ENCODE measurements at regions not wholly inside any gene's neighbourhood (a gene's known extent, or its start where the extent isn't known, plus 50 kb on each side); places are given as distances from the start of the nearest gene placed in this dataset.

DNA sequence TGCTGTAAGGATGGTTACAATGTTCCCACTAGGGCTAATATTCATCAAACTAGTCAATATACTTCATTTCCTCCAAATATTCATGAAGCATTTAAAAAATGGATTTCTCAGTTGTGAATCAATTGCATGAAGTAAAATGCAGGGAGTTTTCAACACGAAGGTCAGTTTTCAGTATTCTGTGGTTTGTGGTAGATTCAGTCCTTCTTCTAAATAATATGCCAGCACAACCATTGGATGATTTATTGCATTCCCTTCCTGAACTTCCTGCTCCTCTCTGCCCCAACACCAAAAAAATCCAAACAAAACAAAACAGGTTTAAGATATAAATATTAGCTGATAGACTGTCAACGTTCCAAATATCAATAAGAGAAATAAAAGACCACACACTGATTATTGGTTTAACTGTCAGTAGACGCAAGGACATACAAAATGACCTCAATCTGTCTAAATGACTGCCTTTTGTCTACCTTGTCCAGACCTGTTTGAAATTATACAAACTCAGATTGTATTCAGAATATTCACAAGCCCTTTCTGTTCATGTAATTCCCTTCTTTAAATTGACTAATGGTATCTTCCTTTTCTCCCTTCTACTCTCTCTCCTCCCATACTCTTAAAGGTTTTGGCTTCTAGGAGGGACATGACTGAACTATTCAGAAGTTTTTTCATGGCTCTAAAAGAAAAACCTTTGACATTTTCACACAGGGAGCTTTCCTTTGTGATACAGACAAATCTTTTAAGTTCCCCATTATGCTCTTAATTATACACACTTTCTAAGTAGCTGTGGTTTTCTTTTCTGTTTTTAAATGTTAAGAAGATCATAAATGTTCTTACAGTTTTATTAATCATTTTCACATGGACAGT lies 92.6 kb upstream of the STT3B start:
- DNase-seq: no peak

DNA sequence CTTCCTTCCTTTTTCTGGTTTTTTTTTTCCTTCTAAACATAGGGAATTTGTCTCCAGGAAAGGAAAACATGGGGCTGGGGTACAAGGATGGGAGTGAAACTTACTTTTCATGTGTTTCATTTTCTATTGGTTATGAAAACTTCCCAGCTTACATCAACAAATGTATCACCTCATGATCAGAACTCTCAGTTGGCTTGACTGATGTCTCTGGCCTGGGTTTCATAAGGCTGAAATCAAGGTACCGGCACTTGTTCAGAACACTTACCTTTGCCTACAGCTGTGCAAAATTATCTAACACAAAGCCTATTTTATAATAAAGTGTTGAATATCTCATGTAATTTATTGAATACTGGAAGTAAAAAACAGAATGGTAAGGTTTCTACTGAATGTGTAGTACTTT lies 91.8 kb upstream of the STT3B start:
- no peak for DNase-seq

DNA sequence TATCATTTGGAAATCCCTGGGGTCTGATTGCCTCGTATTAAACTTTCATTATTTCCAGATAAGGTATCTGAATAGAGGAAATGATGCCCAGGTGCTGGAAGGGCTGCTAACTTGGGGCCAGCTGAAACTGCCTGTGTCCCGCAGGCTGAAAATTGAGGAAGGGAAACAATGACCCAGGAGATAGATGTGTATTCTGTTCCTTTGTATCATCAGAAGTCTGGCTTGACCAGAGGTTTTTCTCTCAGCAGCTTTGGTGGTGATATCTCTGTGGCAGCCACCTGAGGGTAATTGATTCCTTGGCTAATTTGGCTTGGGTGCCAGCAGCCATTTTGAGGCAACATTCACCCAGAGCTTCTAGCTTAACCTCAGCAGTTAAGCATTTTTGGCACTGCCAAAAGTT lies 90.0 kb upstream of the STT3B start:
- no peak for DNase-seq

DNA sequence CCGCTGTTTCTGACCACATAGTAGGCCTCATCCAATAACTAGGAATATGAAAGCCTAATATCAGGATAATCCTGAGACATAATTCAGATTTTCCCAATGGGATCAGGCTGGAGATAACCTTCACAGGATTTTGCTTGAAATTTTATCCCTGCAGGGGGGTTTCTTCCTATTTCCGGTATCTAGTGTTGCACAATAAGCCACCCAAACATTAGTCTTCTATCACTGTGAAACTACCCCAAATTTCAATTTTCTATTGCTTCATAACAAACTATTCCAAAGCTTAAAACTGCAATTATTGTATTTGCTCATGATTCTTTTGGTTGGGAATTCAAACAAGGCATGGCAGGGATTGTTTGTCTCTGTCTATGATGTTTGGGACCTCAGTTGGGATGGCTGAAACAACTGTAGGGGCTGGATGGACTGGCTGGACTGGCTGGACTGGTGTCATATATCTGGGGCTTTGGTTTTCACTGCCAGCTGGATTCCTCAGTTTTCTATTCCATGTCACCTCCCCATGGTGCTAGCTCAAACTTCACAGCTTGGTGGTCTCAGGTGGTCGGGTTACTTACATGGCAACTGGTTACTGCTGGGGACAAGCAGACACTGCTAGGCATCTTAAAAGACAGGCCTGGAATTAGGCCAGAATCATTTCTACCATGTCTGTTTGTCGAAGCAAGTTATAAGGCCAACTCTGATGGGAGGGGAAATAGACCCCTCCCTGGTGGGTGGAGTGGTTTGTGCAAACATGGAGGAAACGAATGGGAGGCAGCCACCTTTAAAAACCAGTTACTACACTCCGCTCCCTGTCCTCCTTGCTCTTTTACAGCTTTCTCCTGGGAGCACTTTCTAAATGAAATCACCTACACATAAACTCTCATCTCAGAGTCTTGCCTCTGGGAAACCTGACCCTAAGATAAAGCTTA lies 88.2 kb upstream of the STT3B start:
- DNase-seq: no peak

DNA sequence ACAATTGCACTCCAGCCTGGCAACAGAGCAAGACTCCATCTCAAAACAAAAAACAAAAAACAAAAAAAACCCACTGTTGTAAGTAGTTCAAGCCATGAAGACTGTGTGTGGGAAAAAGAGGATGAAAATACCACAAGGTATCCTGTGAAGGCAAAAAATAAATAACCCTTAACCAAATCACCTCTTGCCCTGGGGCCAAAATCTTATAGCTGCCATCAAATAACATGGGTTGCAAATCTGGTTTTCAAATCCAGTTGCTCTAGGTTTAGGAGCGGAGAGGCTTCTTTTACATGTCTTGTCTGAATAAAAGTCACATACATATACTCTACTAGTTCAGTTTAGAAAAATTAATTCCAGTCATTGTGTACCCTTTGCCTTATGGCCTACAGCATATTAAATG lies 87.0 kb upstream of the STT3B start:
- DNase-seq: no peak

DNA sequence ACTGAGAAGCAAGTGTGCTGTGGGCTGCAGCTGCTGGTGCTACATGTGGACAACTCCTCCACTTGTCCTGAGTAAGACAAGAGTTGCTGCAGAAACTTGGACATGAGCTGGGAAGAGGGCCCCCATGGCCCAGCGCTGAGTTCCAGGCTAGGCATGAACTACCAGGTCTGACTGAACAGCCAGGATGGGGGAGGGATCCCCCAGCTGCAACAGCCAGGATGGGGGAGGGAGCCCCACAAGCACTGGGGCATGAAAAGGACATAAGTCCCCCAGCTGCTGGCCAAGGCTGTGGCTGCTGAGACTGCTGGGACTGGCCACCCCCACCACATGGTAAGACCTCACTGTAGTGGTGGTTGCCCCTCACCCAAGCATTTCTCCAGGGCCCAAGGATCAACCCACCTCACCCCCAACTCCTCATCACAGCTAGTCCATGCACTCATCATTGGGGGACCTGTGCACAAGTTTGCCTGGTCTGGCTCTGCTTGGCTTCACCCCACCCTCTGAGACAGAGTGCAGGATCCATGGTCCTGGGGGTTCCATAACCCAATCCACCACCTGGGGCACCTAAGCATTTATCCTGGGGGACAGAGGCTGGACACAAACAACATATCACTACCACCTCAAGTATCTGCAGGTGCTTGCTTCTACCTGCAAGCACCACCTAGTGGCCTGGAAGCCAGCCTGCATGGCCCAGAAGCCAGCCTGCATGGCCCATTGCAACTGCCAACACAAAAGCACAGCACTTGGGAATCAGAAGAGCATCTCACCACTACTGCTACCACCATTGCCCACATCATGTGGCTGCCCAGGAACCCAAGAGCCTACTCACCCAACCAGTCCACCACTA lies 84.5 kb upstream of the STT3B start:
- no peak for DNase-seq

DNA sequence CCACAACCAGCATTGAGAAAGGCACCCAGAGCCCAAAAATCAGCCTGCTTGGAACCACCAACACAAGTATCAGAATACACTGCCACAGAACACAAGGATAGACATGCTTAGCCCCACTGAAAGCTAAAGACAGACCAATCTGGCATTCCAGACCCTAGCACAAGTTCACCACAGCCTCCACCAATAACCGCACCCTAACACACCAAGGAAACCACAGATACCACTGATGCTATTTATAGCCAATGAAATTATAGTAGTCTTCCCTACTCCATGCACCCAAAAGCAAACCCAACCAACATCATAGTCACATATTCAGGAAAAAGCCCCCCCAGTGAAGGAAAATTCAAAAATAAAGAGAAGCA lies 83.9 kb upstream of the STT3B start:
- no peak for DNase-seq

DNA sequence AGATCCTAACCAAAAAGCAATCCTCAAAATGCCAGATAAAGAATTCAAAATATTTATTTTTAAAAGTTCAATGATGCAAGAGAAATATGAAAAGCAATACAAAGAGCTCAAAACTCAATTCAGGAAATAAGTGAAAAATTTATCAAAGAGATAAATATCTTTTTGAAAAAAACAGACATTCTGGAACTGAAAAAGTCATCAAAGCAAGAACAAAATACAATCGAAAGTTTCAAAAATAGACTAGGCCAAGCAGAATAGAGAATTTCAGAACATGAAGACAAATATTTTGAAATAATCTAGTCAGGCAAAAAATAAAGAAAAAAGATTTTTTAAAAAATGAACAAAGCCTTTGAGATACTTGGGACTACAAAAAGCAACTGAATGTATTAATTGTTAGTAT lies 83.4 kb upstream of the STT3B start:
- no peak for DNase-seq

DNA sequence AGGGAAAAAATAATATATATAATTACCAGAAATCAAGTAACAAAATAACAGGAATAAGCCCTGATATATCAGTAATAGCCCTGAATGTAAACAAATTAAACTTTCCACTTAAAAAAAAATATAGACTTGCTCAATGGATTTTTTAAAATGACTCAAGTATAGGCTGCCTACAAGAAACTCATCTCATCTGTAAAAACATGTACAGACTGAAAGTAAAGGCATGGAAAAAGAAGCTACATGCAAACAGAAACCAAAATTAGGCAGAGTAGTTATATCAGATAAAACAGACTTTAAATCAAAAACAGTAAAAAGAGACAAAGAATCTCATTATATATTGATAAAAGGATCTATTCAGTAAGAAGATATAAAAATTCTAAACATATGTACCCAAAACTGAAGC lies 82.4 kb upstream of the STT3B start:
- no peak for DNase-seq

DNA sequence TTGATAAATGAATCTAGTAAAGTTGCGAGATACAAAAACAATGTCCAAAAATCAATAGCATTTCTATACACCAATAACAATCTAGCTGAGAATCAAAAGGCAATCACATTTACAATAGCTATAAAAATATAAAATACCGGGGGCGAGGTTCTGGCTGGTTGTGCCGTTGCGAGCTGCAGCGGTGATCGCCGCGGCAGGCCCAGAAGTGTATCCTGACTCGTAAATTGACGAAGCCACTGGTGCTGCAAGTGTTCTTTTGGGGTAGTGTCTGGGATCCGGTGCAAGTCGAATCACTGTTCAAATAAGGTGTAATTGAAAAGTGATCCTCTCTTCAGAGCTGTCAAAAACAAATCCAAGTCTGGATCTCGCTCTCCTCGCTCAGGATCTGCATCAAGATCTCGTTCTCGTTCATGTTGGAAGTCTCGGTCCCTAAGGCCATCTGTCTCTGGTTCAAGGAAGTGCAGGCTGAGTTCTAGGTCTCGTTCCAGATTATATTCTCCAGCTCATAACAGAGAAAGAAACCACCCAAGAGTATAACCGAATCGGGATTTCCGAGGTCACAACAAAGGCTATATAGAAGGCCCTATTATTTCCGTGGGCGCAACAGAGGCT lies 80.1 kb upstream of the STT3B start:
- no peak for DNase-seq

DNA sequence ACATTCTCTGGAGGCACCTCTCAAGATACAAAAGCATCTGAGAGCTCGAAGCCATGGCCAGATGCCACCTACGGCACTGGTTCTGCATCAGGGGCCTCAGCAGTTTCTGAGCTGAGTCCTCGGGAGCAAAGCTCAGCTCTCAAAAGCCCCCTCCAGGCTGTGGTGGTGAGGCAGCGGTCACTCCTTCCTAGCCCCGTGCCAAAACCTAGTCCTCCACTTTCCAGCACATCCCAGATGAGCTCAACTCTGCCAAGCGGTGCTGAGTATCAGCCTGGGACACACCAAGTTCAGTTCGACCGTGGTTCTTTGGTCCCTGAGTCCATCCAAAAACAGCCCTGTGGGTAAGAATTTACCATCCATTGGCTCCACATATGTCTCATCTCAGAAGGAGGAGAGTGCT lies 79.3 kb upstream of the STT3B start:
- no peak for DNase-seq

DNA sequence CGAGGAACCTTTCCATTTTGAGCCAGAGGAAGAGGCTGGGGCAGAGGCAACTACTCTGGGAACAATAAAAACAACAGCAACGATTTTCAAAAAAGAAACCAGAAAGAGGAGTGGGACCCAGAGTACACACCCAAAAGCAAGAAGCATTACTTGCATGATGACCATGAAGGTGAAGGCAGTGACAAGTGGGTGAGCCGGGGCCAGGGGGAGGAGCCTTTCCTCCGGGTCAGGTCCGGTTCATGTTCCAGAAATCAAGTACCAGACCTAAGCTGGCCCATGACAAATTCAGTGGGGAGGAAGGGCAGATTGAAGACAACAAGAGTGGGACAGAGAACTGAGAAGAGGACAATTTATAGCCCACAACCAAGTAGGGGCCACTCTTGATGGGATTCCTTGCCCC lies 77.2 kb upstream of the STT3B start:
- DNase-seq: no peak

DNA sequence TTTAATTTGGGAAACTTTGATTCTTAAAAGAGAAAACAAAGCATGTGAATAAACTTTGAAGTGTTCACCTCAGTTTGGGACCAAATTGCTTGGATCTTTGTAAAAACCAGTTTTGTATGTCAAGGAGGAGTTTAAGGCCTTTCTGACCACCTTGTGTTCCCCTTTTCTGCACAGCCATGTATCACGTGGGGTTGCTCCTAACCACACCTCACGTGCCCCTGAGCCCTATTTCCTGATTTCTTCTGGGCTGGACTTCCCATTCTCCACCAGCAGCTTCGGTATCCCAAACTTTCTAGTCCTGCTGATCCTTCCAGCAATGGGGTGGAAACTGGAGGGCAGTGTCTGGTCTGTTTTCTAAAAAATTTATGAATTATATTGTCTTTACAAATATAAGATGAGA lies 76.4 kb upstream of the STT3B start:
- no peak for DNase-seq

DNA sequence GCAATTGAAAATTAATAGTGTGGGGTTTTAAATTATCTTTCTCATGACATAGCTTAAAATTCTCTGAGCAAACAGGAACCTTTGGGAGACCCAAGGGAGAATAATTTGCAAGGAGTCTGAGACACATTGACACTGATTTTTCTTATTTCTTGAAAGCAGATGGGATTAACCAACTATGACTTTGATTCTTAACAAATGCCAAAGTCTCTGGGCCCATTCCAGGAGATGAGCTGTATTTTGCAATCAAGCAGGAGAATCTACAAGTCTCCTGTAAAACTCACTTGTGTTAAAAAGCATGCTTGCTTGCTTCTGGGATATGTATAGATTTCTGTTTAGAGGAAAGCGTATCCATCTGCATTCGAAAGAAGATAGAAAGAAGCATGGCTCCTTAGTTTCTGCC lies 71.3 kb upstream of the STT3B start:
- no peak for DNase-seq

DNA sequence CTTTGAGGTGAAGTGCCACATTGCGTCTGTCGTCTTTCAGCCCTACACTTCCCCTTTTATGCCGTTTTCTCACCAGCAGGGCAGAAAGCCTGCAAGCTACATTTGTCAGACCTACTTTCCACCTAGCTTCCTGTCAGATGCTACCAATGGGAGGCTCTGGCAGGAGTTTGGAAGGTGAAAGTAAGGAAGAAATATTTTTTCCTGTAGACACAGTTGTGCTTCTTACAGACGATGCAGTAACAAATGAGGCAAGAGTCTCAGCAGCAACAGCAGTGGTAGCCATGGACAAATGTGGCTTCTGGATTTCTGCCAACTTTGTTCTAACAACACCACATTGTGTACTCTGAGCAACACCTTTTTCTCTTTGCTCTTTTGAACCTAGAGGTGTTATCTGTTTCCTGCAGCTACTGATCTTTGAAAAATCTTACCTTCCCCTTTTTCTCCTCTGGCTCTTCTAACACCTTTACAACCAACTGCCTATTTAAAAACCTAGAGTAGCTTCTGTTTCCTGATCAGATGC lies 70.6 kb upstream of the STT3B start:
- no peak for DNase-seq

DNA sequence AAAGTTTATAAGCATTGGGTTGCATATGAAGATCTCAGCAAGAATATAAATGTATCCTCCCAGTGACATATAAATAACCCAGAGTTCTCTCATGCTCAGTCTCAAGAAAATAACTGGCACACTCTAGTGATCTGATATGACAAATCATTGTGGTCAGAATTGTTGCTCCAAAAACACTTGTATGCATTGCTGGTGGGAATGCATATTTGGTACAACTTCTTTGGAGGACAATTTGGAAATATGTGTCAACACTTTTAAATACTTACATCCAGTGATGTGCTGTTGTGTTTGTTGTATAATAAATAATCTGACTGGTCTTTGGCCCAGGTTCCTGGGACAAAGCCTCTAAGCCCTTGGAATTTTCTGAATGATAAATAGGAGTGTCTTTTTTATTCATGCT lies 66.7 kb upstream of the STT3B start:
- no peak for DNase-seq

DNA sequence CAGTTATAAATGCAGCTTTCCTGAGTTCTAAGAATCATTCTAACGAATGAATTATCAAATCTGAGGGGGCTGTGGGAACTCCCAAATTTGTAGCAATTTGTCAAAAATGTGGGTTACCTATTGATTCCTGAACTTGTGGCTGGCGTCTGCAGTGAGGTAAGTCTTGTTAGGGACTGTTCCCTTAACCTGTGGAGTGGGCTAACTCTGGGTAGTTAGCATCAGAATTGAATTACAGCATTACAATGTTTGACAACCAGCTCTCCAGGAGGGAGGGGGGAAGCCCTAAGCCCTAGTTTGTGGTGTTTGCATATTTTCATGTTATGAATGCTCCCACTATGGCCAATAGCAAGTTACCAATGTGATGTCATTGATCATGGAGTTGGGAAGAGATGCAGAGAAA lies 65.9 kb upstream of the STT3B start:
- no peak for DNase-seq

DNA sequence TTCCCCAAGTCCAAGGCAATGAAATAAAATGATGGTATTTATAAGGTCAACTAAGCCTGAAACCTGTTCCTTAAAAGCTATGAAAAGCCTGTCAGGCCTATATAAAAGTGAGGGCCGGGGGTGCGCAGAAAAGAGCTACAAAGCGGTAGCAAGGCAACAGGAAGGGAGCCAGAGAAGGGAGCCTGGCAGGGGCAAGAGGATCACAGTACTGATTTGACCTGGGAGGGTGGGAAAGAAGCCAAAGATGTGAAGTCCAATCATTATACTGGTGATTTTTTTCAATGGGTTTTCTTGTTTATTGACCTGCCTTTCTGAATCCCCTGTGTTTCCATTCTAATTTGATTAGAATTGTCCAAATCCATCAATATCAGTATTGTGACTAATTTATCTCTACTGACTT lies 64.3 kb upstream of the STT3B start:
- DNase-seq: no peak

DNA sequence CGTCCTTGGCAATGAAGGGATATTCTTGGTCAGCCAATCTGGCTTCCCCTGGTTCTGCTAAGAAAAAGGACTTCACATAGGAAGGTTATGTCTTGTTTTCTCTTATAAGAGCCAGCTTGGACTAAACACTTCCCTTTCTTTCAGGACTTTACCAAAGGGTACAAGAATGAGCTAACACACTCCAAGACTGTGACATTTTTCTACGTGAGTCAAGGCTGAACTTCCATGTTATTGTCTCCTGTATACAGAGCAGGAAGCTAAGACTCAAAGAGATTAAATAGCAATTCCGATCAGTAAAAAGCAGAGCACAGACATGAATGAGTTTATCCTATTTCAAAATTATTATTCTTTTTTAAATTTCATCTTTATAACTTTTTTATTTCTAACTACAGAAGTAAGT lies 63.3 kb upstream of the STT3B start:
- DNase-seq: no peak

DNA sequence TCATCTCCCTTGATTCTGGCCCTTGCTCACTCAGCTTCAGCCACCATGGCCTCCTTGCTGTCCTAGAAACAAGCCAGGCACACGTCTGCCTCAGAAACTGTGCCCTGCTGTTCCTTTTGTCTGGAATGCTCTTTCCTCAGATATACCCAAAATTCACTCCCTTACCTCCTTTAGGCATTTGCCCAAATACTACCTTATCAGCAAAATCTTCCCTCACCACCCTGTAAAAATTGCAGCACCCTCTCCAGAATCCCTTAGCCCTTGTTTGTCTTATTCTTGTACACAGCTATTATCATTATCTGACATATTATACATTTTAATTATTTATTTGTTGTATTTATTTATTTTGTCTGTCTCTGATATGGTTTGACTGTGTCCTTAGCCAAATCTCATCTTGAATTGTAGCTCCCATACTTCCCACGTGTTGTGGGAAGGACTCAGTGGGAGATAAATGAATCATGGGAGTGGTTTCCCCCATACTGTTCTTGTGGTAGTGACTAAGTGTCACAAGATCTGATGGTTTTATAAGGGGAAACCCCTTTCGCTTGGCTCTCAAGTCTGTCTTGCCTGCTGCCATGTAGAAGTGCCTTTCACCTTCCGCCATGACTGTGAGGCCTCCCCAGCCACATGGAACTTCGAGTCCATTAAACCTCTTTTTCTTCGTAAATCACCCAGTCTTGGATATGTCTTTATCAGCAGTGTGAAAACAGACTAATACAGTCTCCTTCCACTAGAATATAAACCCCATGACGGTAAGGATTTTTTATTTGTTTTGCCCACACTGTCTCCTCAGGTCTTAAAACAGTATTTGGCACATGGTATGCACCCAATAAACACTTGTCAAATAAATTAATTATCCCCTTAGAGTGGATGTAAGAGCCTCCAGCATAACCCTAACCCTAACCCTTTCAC lies 60.0 kb upstream of the STT3B start:
- no peak for DNase-seq

DNA sequence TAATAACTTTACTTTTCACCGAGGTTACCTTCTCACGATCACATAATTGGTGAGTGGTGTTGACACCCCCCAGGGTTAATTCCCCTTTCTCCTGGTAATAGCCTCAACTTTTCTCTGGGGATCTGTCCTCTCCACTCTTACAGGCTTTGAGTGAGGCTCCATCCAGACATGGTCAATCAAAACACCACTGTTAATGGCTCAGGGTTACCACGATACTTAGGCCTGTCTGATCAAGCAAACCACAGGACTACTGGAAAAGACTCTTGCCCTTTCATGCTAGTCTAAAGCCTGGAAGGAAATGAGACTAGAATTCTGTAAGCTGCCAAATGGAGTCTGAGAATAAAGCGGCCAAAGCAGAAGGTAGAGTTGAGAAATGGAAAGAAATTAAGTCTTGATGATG lies 56.5 kb upstream of the STT3B start:
- DNase-seq: no peak

DNA sequence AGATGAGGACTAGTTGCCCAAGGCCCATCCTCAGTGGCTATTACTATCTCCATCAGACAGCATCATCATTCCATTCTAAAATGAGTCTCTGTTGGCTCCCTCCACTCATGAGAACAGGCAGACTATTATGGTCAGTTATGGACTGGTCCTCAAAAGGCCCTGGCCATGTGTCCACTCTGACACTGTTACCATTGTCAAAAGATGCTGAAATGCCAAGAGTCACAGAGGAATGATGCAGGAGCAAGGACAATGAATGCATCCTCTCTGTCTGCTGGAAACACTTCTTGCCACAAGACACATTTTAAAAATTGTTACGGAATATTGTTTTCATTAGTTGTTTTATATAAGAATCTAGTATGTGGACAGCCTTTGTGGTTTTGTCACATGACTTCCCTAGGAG lies 53.3 kb upstream of the STT3B start:
- no peak for DNase-seq
